ENCODE measurements at regions not wholly inside any gene's neighbourhood (a gene's known extent, or its start where the extent isn't known, plus 50 kb on each side); places are given as distances from the start of the nearest gene placed in this dataset.

DNA sequence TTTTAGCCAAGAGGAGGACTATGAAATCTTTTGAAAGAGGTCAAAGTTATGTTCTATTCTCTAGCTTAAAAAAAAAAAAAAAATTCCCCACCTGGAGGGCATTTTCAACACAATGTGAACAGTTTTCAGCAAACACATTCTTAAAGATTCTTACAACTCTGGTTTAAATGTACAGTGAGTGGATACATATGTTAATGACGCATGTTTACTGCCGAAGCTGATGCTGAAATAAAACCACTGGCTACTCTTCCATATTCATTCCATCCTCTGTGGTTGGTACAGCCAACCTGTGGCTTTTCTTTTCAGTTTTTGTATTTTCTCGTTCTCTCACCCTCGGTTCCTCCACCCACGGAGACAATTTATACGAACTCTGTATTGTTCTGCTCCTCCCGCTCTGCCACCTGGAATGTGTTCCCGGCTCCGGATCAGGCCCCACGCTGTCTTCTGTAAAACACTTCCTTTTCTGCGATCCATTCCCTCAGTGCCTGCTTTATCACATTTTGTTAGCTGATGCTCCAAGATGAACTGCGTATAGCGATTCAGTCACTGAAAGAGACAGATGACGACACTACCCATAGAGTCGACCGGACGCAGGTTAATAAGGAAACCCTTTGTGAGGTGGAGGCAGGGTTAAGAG is 466.4 kb upstream of the ARGLU1 start:
- no peak for DNase-seq

More for the DNA sequence above, 466.4 kb upstream of the ARGLU1 start:
- Histone ChIP-seq H2AK5ac (ENCODE audit: insufficient read length, low read length) (no peak overlapping the region), H3K18ac (ENCODE audit: insufficient read length, low read depth, low read length) (no peak overlapping the region), H3K9me3 (ENCODE audit: control insufficient read depth, low read depth, low read length) (no peaks in the 10 kb centered on the region), H3K9ac (ENCODE audit: extremely low read depth, insufficient read length, low read length) (no peak overlapping the region), H4K91ac (ENCODE audit: insufficient read length, low read depth, low read length) (no peak overlapping the region), H3K27me3 (ENCODE audit: insufficient read depth, low read length) (no peaks in the 10 kb centered on the region), H3K4ac (ENCODE audit: low read depth, low read length) (no peak overlapping the region), H3K79me1 (ENCODE audit: insufficient read depth, low read depth, low read length, poor library complexity, severe bottlenecking) (no peaks in the 10 kb centered on the region), H2BK5ac (ENCODE audit: insufficient read length, low read length) (no peak overlapping the region), H4K8ac (replicated peaks; ENCODE audit: insufficient read length, low read depth, low read length) (no peak overlapping the region), H2BK12ac (ENCODE audit: insufficient read length, low read depth, low read length) (no peak overlapping the region), H4K20me1 (ENCODE audit: control insufficient read depth, insufficient read depth, insufficient read length) (no peaks in the 10 kb centered on the region), H3K56ac (ENCODE audit: insufficient read length, low read depth, low read length) (no peak overlapping the region), H3K79me2 (ENCODE audit: insufficient read depth, low read length) (no peaks in the 10 kb centered on the region), H2AFZ (ENCODE audit: low read length) (no peak overlapping the region), H3K4me2 (ENCODE audit: insufficient read depth, insufficient read length, low read length) (no peak overlapping the region), H3K4me1 (ENCODE audit: insufficient read depth, low read length) (0 out of 2 replicates have a peak, but pooled peaks cover 2% of the 10 kb centered on the region), H4K5ac (ENCODE audit: insufficient read length, low read depth, low read length) (no peak overlapping the region), H2BK120ac (ENCODE audit: low read depth, low read length, poor library complexity, severe bottlenecking) (no peak overlapping the region), H3K23ac (ENCODE audit: insufficient read length, low read depth, low read length) (no peak overlapping the region), H2BK20ac (ENCODE audit: low read depth, low read length, poor library complexity, severe bottlenecking) (no peak overlapping the region), H3K23me2 (ENCODE audit: insufficient read length, low read depth, low read length, poor library complexity, severe bottlenecking) (no peaks in the 10 kb centered on the region), H3K14ac (ENCODE audit: insufficient read depth, low read length) (no peak overlapping the region), H3T11ph (ENCODE audit: low read length) (no peak overlapping the region), H2BK15ac (ENCODE audit: low read depth, low read length) (no peak overlapping the region), H3K27ac (ENCODE audit: insufficient read length, low read depth, low read length) (no peak overlapping the region)
- Mint-ChIP-seq H3K27me3 (ENCODE audit: low read depth) (no peaks in the 10 kb centered on the region), H3K9me3 (no peaks in the 10 kb centered on the region; a peak in 3 of 5 replicates), H3K36me3 (ENCODE audit: insufficient read depth in 1 of 3, low read depth in 3 of 3) (no peaks in the 10 kb centered on the region; a peak in 1 of 7 replicates), H3K27ac (peak overlapping the region; percentile 6 to 80 (median 31)), H3K4me3 (no peak overlapping the region), H3K4me1 (peaks cover 26 to 29% of the 10 kb centered on the region in 2 experiments)
- TF ChIP-seq CTCF (conservative IDR thresholded peaks at IDR 0.05) = no peak
- WGBS (ENCODE audit: extremely low coverage, insufficient read length, low lambda C conversion rate) = no CpG with 5 or more reads among the region's 17 CpGs

Data from H9 (cell line).